ENCODE measurements at regions not wholly inside any gene's neighbourhood (a gene's known extent, or its start where the extent isn't known, plus 50 kb on each side); places are given as distances from the start of the nearest gene placed in this dataset.

GRCh38 chr5:130541617-130542221 lies 623.3 kb downstream of the HINT1 start:
- Histone ChIP-seq H3K9ac (replicated peaks in 1 of 4; ENCODE audit: extremely low read depth in 1 of 4, low read depth in 3 of 4, low read length in 3 of 4) (no peak overlapping the region), H2BK15ac (ENCODE audit: low read length) (no peak overlapping the region), H3K4me3 (ENCODE audit: extremely low read depth in 1 of 4, insufficient read depth in 2 of 4, low read depth in 3 of 4, low read length in 4 of 4) (no peak overlapping the region), H3K79me1 (ENCODE audit: low read depth, low read length) (no peaks in the 10 kb centered on the region), H3K27ac (ENCODE audit: low read depth, low read length) (no peak overlapping the region), H3K56ac (replicated peaks; ENCODE audit: insufficient read length, low read depth, low read length) (no peak overlapping the region), H2BK12ac (ENCODE audit: low read depth, low read length) (no peak overlapping the region), H3K79me2 (ENCODE audit: control insufficient read depth in 1 of 2, insufficient read depth in 2 of 2, low read length in 2 of 2) (no peaks in the 10 kb centered on the region), H2AK5ac (ENCODE audit: low read depth, low read length) (no peak overlapping the region), H3K14ac (ENCODE audit: insufficient read length) (no peak overlapping the region), H2BK120ac (replicated peaks; ENCODE audit: low read depth, low read length) (no peak overlapping the region), H2BK20ac (ENCODE audit: low read length) (no peak overlapping the region), H2BK5ac (ENCODE audit: low read depth, low read length) (no peak overlapping the region), H3K23me2 (ENCODE audit: low read depth, low read length) (no peaks in the 10 kb centered on the region), H3K27me3 (replicated peaks in 1 of 4; ENCODE audit: control insufficient read depth in 3 of 4, extremely low read depth in 1 of 4, insufficient read depth in 3 of 4, low read length in 3 of 4) (no peaks in the 10 kb centered on the region), H3K18ac (ENCODE audit: extremely low read depth, low read length) (no peak overlapping the region), H3K4ac (replicated peaks; ENCODE audit: insufficient read length, low read depth, low read length) (no peak overlapping the region), H3K4me1 (replicated peaks in 1 of 4; ENCODE audit: control insufficient read depth in 3 of 4, insufficient read depth in 4 of 4, low read length in 3 of 4) (no peaks in the 10 kb centered on the region), H4K91ac (replicated peaks; ENCODE audit: insufficient read length, low read length) (no peak overlapping the region), H3K4me2 (ENCODE audit: insufficient read depth in 1 of 2, low read depth in 2 of 2, low read length in 2 of 2) (no peak overlapping the region), H3K9me3 (ENCODE audit: insufficient read depth in 2 of 2, low read depth in 1 of 2, low read length in 1 of 2) (peaks cover 26 to 27% of the 10 kb centered on the region in 2 experiments), H4K5ac (ENCODE audit: insufficient read length, low read depth, low read length) (no peak overlapping the region), H2AFZ (ENCODE audit: low read length) (no peak overlapping the region), H3K36me3 (ENCODE audit: control insufficient read depth in 2 of 4, insufficient read depth in 4 of 4, low read length in 3 of 4) (no peaks in the 10 kb centered on the region; a peak in 1 of 8 replicates), H4K20me1 (replicated peaks in 1 of 2; ENCODE audit: control insufficient read depth in 1 of 2, insufficient read depth in 2 of 2, low read length in 2 of 2) (no peaks in the 10 kb centered on the region), H4K8ac (ENCODE audit: extremely low read depth, insufficient read depth, low read length) (no peak overlapping the region), H3K23ac (ENCODE audit: insufficient read length) (no peak overlapping the region)
- no peak for DNase-seq (ENCODE audit: low read depth in 1 of 2, low spot score in 2 of 2)
- 83% methylated on average over 3 of the region's 3 CpGs; no CpG with 5 or more reads in 1 of the 2 experiments for WGBS, 2 experiments (ENCODE audit: extremely low coverage in 1 of 2, insufficient coverage in 1 of 2, insufficient read length in 1 of 2, insufficient replicate concordance in 2 of 2, low coverage in 1 of 2, low lambda C conversion rate in 2 of 2, missing lambda C conversion rate in 1 of 2)
- POLR2A ChIA-PET (ENCODE audit: partially characterized antibody): no interaction called here
- CTCF ChIA-PET (ENCODE audit: partially characterized antibody): no interaction called here
- no peak for FAIRE-seq
- TF ChIP-seq HDAC2 (IDR thresholded peaks at IDR 0.05; ENCODE audit: borderline replicate concordance in 1 of 2, low read depth in 2 of 2, low read length in 2 of 2) (no peak), HDAC6 (IDR thresholded peaks at IDR 0.05; ENCODE audit: low read depth, low read length) (no peak), YY1 (IDR thresholded peaks at IDR 0.05; ENCODE audit: low read depth, low read length) (no peak), EP300 (IDR thresholded peaks at IDR 0.05; ENCODE audit: borderline replicate concordance in 1 of 2, low read depth in 2 of 2, low read length in 2 of 2) (no peak), KDM4A (IDR thresholded peaks at IDR 0.05; ENCODE audit: low read depth, low read length, severe bottlenecking) (no peak), BCL11A (IDR thresholded peaks at IDR 0.05; ENCODE audit: low read depth in 2 of 2, low read length in 2 of 2) (no peak), GABPA (IDR thresholded peaks at IDR 0.05; ENCODE audit: borderline replicate concordance, insufficient read depth, low read length) (no peak), NANOG (IDR thresholded peaks at IDR 0.05; ENCODE audit: insufficient read depth, low read depth, low read length, poor library complexity, severe bottlenecking) (no peak), SIN3A (conservative IDR thresholded peaks at IDR 0.05 in 1 of 2, IDR thresholded peaks at IDR 0.05 in 1 of 2; ENCODE audit: low read depth in 1 of 2, low read length in 2 of 2) (no peak), GTF2F1 (IDR thresholded peaks at IDR 0.05; ENCODE audit: borderline replicate concordance, low read depth, low read length) (no peak), KDM5A (IDR thresholded peaks at IDR 0.05; ENCODE audit: low read length) (no peak)
- TF ChIP-seq, protein P1, sequence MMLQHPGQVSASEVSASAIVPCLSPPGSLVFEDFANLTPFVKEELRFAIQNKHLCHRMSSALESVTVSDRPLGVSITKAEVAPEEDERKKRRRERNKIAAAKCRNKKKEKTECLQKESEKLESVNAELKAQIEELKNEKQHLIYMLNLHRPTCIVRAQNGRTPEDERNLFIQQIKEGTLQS (IDR thresholded peaks at IDR 0.05; ENCODE audit: insufficient read depth, low read depth, low read length): no peak

Measured in H1 (cell line).